ENCODE measurements at regions not wholly inside any gene's neighbourhood (a gene's known extent, or its start where the extent isn't known, plus 50 kb on each side); places are given as distances from the start of the nearest gene placed in this dataset.

DNA sequence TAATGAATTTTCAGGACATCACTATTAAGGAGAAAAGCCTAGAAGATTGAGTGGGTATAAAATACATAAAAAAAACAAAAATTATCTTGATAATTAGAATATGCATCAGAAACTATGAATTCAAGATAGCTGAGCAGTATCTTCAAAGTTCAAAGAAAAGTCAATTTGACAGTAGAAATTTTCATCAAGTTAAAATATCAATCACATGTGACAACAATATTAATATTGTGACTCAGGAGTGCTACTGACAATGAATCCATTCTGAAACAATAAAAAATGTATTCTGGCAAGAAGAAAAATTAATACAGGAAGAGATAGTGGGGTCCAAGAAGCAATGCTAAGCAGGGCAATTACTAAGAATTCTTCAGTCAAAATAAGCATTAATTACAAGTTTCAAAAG, 151.9 kb upstream of the GLRA2 start:
- Histone ChIP-seq H3K79me1 (ENCODE audit: insufficient read depth, low read depth, low read length, poor library complexity, severe bottlenecking) (no peaks in the 10 kb centered on the region), H2BK120ac (ENCODE audit: low read depth, low read length, poor library complexity, severe bottlenecking) (no peak overlapping the region), H4K8ac (replicated peaks; ENCODE audit: insufficient read length, low read depth, low read length) (no peak overlapping the region), H3K9me3 (ENCODE audit: control insufficient read depth, low read depth, low read length) (no peaks in the 10 kb centered on the region), H2BK12ac (ENCODE audit: insufficient read length, low read depth, low read length) (no peak overlapping the region), H4K5ac (ENCODE audit: insufficient read length, low read depth, low read length) (no peak overlapping the region), H3K4ac (ENCODE audit: low read depth, low read length) (no peak overlapping the region), H3K23ac (ENCODE audit: insufficient read length, low read depth, low read length) (no peak overlapping the region), H2BK20ac (ENCODE audit: low read depth, low read length, poor library complexity, severe bottlenecking) (no peak overlapping the region), H3K23me2 (ENCODE audit: insufficient read length, low read depth, low read length, poor library complexity, severe bottlenecking) (no peaks in the 10 kb centered on the region), H4K20me1 (ENCODE audit: control insufficient read depth, insufficient read depth, insufficient read length) (no peaks in the 10 kb centered on the region), H3K14ac (ENCODE audit: insufficient read depth, low read length) (no peak overlapping the region), H3T11ph (ENCODE audit: low read length) (no peak overlapping the region), H3K27ac (ENCODE audit: insufficient read length, low read depth, low read length) (no peak overlapping the region), H3K4me1 (ENCODE audit: insufficient read depth, low read length) (no peaks in the 10 kb centered on the region), H3K9ac (ENCODE audit: extremely low read depth, insufficient read length, low read length) (no peak overlapping the region), H2BK5ac (ENCODE audit: insufficient read length, low read length) (no peak overlapping the region), H3K56ac (ENCODE audit: insufficient read length, low read depth, low read length) (no peak overlapping the region), H2BK15ac (ENCODE audit: low read depth, low read length) (no peak overlapping the region), H3K18ac (ENCODE audit: insufficient read length, low read depth, low read length) (no peak overlapping the region), H2AFZ (ENCODE audit: low read length) (no peak overlapping the region), H3K4me2 (ENCODE audit: insufficient read depth, insufficient read length, low read length) (no peak overlapping the region), H2AK5ac (ENCODE audit: insufficient read length, low read length) (no peak overlapping the region), H4K91ac (ENCODE audit: insufficient read length, low read depth, low read length) (no peak overlapping the region), H3K79me2 (ENCODE audit: insufficient read depth, low read length) (no peaks in the 10 kb centered on the region), H3K27me3 (ENCODE audit: insufficient read depth, low read length) (no peaks in the 10 kb centered on the region)
- 0 out of 4 replicates have a peak, but pooled peaks cover 0 to 4% of the 10 kb centered on the region in 2 experiments for H3K4me1 Mint-ChIP-seq
- peaks cover 65 to 67% of the 10 kb centered on the region in 2 experiments for H3K9me3 Mint-ChIP-seq
- H3K27me3 Mint-ChIP-seq (ENCODE audit: low read depth), result no peaks in the 10 kb centered on the region; the same call in 1 of the 2 replicates
- no peak overlapping the region for H3K4me3 Mint-ChIP-seq
- H3K36me3 Mint-ChIP-seq (ENCODE audit: insufficient read depth in 1 of 3, low read depth in 3 of 3), result peaks cover under 1 to 8% (median 5%) of the 10 kb centered on the region in 3 experiments; a peak in 5 of 7 replicates
- no peak overlapping the region for H3K27ac Mint-ChIP-seq
- TF ChIP-seq, protein P1, sequence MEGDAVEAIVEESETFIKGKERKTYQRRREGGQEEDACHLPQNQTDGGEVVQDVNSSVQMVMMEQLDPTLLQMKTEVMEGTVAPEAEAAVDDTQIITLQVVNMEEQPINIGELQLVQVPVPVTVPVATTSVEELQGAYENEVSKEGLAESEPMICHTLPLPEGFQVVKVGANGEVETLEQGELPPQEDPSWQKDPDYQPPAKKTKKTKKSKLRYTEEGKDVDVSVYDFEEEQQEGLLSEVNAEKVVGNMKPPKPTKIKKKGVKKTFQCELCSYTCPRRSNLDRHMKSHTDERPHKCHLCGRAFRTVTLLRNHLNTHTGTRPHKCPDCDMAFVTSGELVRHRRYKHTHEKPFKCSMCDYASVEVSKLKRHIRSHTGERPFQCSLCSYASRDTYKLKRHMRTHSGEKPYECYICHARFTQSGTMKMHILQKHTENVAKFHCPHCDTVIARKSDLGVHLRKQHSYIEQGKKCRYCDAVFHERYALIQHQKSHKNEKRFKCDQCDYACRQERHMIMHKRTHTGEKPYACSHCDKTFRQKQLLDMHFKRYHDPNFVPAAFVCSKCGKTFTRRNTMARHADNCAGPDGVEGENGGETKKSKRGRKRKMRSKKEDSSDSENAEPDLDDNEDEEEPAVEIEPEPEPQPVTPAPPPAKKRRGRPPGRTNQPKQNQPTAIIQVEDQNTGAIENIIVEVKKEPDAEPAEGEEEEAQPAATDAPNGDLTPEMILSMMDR (conservative IDR thresholded peaks at IDR 0.05), result no peak
- no peak for DNase-seq
